ENCODE measurements at regions not wholly inside any gene's neighbourhood (a gene's known extent, or its start where the extent isn't known, plus 50 kb on each side); places are given as distances from the start of the nearest gene placed in this dataset.

GRCh38 chr5:158499892-158500418, 599.8 kb downstream of the EBF1 start:
- no peak for TF ChIP-seq CTCF (IDR thresholded peaks at IDR 0.05)
- TF ChIP-seq POLR2A (IDR thresholded peaks at IDR 0.05; ENCODE audit: low read depth), result no peak
- no peak for TF ChIP-seq EP300 (IDR thresholded peaks at IDR 0.05)

Measured in esophagus muscularis mucosa (tissue), 4 donors.